ENCODE measurements at regions not wholly inside any gene's neighbourhood (a gene's known extent, or its start where the extent isn't known, plus 50 kb on each side); places are given as distances from the start of the nearest gene placed in this dataset.

DNA sequence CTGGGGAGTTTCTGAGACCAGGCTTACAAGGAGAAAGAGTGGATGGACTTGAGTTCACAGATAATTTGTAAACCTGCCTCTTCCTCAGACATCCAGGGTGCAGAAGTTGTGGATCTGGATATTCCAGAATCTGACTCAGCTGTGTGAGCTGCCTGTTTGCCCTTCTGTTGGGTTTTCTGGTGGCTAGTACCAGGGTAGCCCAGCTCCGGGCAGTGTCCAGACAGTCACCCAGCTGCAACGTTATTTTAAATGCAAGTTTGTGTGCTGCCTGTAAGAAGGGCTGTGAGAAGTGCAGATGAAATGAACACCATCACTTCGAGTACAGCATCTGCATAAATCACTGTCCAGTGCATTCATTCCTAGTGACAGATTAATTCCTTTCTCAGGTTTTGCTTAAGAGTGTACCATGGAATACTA is 1053.0 kb downstream of the TUSC7 start:
- Histone ChIP-seq H3K4me1 (ENCODE audit: control insufficient read depth in 5 of 5, insufficient read depth in 5 of 5, low read length in 5 of 5) (peaks cover 0 to 19% (median 7%) of the 10 kb centered on the region in 5 donors), H3K36me3 (ENCODE audit: control insufficient read depth in 5 of 5, insufficient read depth in 5 of 5, low read length in 5 of 5) (no peaks in the 10 kb centered on the region), H3K27me3 (ENCODE audit: control insufficient read depth in 5 of 5, insufficient read depth in 4 of 5, low read length in 5 of 5) (no peaks in the 10 kb centered on the region), H3K9ac (ENCODE audit: low read length in 5 of 5) (no peak overlapping the region), H3K4me3 (ENCODE audit: low read depth in 1 of 5, low read length in 5 of 5) (no peak overlapping the region), H3K27ac (ENCODE audit: low read depth, low read length) (no peak overlapping the region), H3K9me3 (ENCODE audit: control insufficient read depth in 5 of 5, low read length in 5 of 5) (no peaks in the 10 kb centered on the region)

DNA sequence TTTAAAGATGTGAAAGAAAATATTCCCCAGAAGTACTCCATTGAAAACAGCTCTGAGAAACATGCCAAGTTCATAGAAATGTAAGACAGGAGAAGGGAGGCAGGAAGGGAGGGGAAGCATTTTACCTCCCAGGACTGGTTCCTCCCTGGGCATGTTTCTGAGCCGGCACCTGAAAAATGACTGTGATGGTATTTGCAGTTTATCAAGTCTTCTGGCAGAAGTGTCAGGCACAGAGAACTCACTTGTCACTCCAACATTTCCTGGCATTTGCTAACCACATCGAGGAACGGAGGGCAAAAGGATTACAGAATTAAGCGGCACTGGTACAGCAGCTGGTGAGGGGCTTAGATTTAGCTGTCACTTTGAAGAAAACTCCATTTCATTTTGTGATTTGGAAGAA is 1054.0 kb downstream of the TUSC7 start:
- Histone ChIP-seq H3K9me3 (ENCODE audit: control insufficient read depth in 5 of 5, low read length in 5 of 5) (no peaks in the 10 kb centered on the region), H3K27me3 (ENCODE audit: control insufficient read depth in 5 of 5, insufficient read depth in 4 of 5, low read length in 5 of 5) (no peaks in the 10 kb centered on the region), H3K4me3 (ENCODE audit: low read depth in 1 of 5, low read length in 5 of 5) (no peak overlapping the region), H3K27ac (ENCODE audit: low read depth, low read length) (no peak overlapping the region), H3K36me3 (ENCODE audit: control insufficient read depth in 5 of 5, insufficient read depth in 5 of 5, low read length in 5 of 5) (no peaks in the 10 kb centered on the region), H3K9ac (ENCODE audit: low read length in 5 of 5) (no peak overlapping the region), H3K4me1 (ENCODE audit: control insufficient read depth in 5 of 5, insufficient read depth in 5 of 5, low read length in 5 of 5) (peaks cover 0 to 19% (median 7%) of the 10 kb centered on the region in 5 donors)

DNA sequence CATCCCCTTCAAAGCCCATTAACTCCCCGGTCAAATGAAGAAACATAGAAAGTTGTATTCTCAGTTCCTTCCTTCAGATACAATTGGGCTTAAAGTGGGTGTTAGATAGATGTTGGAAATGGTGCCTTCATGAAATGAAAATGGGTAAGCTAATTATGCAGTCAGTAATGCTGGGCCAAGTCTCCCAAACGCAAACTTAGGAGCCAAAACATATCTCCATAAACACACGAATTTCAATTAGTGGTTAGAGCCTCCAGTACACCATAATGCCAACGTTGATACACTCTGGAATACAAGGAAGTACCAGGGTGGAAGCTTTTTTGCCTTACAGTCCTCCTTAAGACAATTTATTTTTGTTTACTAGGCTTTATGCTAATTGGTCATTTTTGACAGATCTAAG is 1059.0 kb downstream of the TUSC7 start:
- Histone ChIP-seq H3K4me1 (ENCODE audit: control insufficient read depth in 5 of 5, insufficient read depth in 5 of 5, low read length in 5 of 5) (peaks cover 0 to 2% (median 0%) of the 10 kb centered on the region in 5 donors), H3K9me3 (ENCODE audit: control insufficient read depth in 5 of 5, low read length in 5 of 5) (no peaks in the 10 kb centered on the region), H3K36me3 (ENCODE audit: control insufficient read depth in 5 of 5, insufficient read depth in 5 of 5, low read length in 5 of 5) (no peaks in the 10 kb centered on the region), H3K4me3 (ENCODE audit: low read depth in 1 of 5, low read length in 5 of 5) (no peak overlapping the region), H3K27ac (ENCODE audit: low read depth, low read length) (no peak overlapping the region), H3K27me3 (ENCODE audit: control insufficient read depth in 5 of 5, insufficient read depth in 4 of 5, low read length in 5 of 5) (no peaks in the 10 kb centered on the region), H3K9ac (ENCODE audit: low read length in 5 of 5) (no peak overlapping the region)

DNA sequence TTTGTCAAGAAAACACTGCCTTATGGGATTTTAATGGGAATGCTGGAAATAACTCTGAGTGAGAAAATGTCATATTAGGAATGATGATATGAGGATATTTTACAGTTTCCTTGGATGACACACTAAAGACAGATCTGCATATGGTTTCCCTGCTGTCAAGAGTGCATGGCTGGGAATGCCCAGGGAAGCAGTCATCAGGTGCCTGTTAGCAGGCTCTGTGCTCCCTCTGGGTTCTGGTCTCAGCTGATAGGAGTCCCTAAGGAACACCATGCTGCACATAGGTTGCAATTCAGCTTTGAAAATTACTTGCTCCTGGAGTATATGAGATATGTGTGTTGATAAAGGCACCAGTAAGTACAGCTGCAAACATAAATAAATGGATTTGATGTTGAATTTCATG is 1064.6 kb downstream of the TUSC7 start:
- Histone ChIP-seq H3K9me3 (ENCODE audit: control insufficient read depth in 5 of 5, low read length in 5 of 5) (peaks cover 0 to 3% (median 0%) of the 10 kb centered on the region in 5 donors), H3K4me1 (ENCODE audit: control insufficient read depth in 5 of 5, insufficient read depth in 5 of 5, low read length in 5 of 5) (no peaks in the 10 kb centered on the region), H3K4me3 (ENCODE audit: low read depth in 1 of 5, low read length in 5 of 5) (no peak overlapping the region), H3K27ac (ENCODE audit: low read depth, low read length) (no peak overlapping the region), H3K27me3 (ENCODE audit: control insufficient read depth in 5 of 5, insufficient read depth in 4 of 5, low read length in 5 of 5) (no peaks in the 10 kb centered on the region), H3K9ac (ENCODE audit: low read length in 5 of 5) (no peak overlapping the region), H3K36me3 (ENCODE audit: control insufficient read depth in 5 of 5, insufficient read depth in 5 of 5, low read length in 5 of 5) (no peaks in the 10 kb centered on the region)

DNA sequence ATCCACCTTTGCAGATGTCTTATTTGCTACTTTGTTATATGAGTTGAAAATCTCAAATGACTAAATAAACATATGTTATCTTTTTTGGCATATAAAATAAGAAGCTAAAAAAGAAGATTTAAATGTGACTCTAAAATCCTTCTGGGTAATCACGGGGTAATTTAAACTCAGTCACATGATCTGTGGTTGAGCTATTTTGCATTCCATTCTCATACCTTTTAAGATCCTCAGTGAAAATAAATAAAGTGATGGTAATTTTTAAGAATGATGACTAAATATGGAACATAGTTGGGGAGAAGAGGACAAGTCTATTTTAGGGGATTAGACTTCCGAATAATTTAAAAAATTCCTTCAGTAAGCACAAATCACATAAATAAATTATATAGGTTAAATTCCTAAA is 1076.8 kb downstream of the TUSC7 start:
- Histone ChIP-seq H3K27ac (ENCODE audit: low read depth, low read length) (no peak overlapping the region), H3K4me3 (ENCODE audit: low read depth in 1 of 5, low read length in 5 of 5) (no peak overlapping the region), H3K4me1 (ENCODE audit: control insufficient read depth in 5 of 5, insufficient read depth in 5 of 5, low read length in 5 of 5) (no peaks in the 10 kb centered on the region), H3K9me3 (ENCODE audit: control insufficient read depth in 5 of 5, low read length in 5 of 5) (no peaks in the 10 kb centered on the region), H3K27me3 (ENCODE audit: control insufficient read depth in 5 of 5, insufficient read depth in 4 of 5, low read length in 5 of 5) (no peaks in the 10 kb centered on the region), H3K36me3 (ENCODE audit: control insufficient read depth in 5 of 5, insufficient read depth in 5 of 5, low read length in 5 of 5) (no peaks in the 10 kb centered on the region), H3K9ac (ENCODE audit: low read length in 5 of 5) (no peak overlapping the region)

DNA sequence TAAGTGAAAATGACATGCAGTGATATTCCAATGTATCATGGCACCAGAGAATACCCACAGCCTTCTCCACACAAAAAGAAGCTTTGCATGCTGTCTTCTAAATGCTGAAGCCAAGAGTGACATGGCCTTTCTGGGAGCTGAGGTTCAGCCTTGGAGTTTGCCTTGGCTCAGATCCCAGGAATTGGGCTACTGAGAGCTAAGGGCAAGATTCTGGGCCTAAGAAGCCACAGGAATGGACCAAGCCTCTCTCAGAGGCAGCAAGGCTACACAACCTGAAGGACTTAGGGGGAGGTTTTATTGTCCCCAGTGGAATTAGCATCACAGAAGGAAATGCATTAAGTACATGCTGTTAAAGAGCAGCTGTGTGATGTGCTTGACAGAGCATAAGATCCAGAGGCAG is 1078.5 kb downstream of the TUSC7 start:
- no peak overlapping the region for H3K27ac ChIP-seq (ENCODE audit: low read depth, low read length)
- H3K4me3 ChIP-seq (ENCODE audit: low read depth in 1 of 5, low read length in 5 of 5), result no peak overlapping the region
- H3K9me3 ChIP-seq (ENCODE audit: control insufficient read depth in 5 of 5, low read length in 5 of 5), result no peaks in the 10 kb centered on the region
- H3K9ac ChIP-seq (ENCODE audit: low read length in 5 of 5), result no peak overlapping the region
- H3K36me3 ChIP-seq (ENCODE audit: control insufficient read depth in 5 of 5, insufficient read depth in 5 of 5, low read length in 5 of 5), result no peaks in the 10 kb centered on the region
- H3K4me1 ChIP-seq (ENCODE audit: control insufficient read depth in 5 of 5, insufficient read depth in 5 of 5, low read length in 5 of 5), result no peaks in the 10 kb centered on the region
- no peaks in the 10 kb centered on the region for H3K27me3 ChIP-seq (ENCODE audit: control insufficient read depth in 5 of 5, insufficient read depth in 4 of 5, low read length in 5 of 5)

DNA sequence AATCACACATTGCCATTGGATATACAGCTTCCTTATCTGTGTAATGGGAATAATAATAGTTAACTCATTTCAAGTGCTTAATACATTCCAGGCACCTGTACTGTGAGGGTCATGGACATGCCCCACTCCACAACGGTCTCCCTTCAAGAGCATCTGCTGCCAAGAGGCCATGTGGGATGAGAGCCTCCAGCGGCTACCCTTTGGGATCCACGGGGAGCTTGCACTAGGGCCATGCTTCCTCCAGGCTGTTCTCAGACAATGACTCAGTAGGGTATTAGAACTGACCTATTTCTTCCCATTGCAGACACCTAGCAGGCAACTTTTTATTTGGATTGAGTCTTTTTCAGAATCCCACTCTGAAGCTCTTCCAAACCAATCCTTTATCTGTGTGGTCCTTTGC is 1078.9 kb downstream of the TUSC7 start:
- Histone ChIP-seq H3K36me3 (ENCODE audit: control insufficient read depth in 5 of 5, insufficient read depth in 5 of 5, low read length in 5 of 5) (no peaks in the 10 kb centered on the region), H3K27me3 (ENCODE audit: control insufficient read depth in 5 of 5, insufficient read depth in 4 of 5, low read length in 5 of 5) (no peaks in the 10 kb centered on the region), H3K4me1 (ENCODE audit: control insufficient read depth in 5 of 5, insufficient read depth in 5 of 5, low read length in 5 of 5) (no peaks in the 10 kb centered on the region), H3K27ac (ENCODE audit: low read depth, low read length) (no peak overlapping the region), H3K9me3 (ENCODE audit: control insufficient read depth in 5 of 5, low read length in 5 of 5) (no peaks in the 10 kb centered on the region), H3K9ac (ENCODE audit: low read length in 5 of 5) (no peak overlapping the region), H3K4me3 (ENCODE audit: low read depth in 1 of 5, low read length in 5 of 5) (no peak overlapping the region)

DNA sequence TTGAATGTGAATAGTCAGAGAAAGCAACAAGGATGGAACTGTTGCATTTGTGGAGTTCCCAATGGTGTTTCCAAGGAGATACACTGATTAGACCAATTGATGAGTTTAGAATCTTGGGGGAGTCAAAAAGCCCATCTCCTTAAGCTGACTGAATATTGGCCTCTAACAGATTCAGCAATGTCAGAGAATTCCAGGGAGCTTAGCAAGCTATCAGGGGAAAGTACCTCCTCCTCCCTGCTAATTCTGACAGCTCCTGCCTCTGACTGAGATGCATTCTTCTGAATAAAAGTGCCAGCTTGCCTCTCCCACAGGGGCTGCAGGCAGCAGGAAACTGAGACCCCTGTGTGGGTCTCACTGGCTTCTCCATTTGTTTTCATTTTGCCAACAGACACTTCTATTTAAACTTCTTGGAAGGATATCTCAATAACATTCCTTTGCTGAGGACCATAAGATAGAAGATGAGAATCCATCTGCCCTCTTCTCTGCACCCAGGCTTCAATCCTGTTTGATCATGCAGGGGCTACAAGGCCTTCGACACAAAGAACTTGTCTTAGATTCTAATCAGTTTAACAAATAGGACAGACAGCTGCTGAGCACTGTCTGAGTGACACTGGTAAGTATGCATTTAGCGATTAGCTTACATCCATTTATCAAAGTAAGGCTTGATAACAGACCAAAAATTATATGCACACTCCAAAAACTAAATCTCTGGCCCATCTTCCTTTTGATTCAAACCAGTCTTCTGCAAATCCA is 1080.8 kb downstream of the TUSC7 start:
- no peak overlapping the region for H3K4me3 ChIP-seq (ENCODE audit: low read depth in 1 of 5, low read length in 5 of 5)
- no peak overlapping the region for H3K9ac ChIP-seq (ENCODE audit: low read length in 5 of 5)
- no peaks in the 10 kb centered on the region for H3K9me3 ChIP-seq (ENCODE audit: control insufficient read depth in 5 of 5, low read length in 5 of 5)
- H3K27me3 ChIP-seq (ENCODE audit: control insufficient read depth in 5 of 5, insufficient read depth in 4 of 5, low read length in 5 of 5), result peaks cover 0 to 2% (median 0%) of the 10 kb centered on the region in 5 donors
- H3K36me3 ChIP-seq (ENCODE audit: control insufficient read depth in 5 of 5, insufficient read depth in 5 of 5, low read length in 5 of 5), result no peaks in the 10 kb centered on the region
- no peaks in the 10 kb centered on the region for H3K4me1 ChIP-seq (ENCODE audit: control insufficient read depth in 5 of 5, insufficient read depth in 5 of 5, low read length in 5 of 5)
- no peak overlapping the region for H3K27ac ChIP-seq (ENCODE audit: low read depth, low read length)

DNA sequence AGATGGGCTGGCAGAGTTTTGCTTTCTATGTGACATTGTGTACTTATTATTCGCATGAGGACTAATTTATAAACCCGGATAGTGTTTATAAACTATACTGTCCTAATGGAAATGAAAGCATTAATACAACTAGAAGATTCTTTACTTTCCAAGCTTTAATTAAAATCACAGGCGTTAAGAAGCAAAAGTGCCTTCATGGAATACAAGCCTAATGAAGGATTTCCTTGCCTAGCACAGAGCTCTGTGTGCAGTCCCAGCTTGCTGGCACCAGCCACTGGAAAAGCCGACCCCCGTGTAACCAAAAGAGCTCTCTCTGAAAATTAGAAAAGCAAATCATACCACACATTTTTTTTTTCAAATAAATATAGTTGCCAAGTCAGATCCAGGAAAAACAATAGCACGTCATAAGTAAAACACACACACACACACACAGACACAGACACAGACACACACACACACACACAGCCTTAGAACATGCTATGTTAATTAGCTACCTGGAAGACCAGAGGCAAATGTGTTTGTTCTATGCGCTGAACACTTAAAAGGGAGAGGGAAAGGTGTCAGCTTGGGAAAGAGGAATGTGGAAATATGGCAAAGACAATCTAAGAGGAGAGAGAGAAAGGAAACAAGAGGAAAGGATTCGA is 1084.2 kb downstream of the TUSC7 start:
- H3K27ac ChIP-seq (ENCODE audit: low read depth, low read length), result no peak overlapping the region

DNA sequence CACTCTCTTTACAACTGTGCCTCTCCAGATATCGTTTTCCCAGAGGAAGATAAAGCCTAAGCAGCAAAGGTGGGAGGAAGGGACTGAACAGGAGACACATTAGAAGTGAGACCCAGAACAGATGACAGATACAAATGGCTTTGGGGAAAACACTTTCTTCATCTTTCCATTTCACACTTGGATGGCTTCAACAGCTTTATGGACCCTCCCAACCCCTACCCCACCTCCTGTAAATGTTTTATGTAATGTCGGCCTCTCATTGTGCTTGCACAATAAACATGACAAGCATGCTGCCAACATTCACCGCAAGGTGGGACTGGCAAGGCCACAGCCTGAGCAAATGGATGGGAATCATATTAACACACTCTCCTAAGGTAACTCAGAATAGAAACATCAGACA is 1088.6 kb downstream of the TUSC7 start:
- Histone ChIP-seq H3K36me3 (ENCODE audit: control insufficient read depth in 5 of 5, insufficient read depth in 5 of 5, low read length in 5 of 5) (no peaks in the 10 kb centered on the region), H3K4me1 (ENCODE audit: control insufficient read depth in 5 of 5, insufficient read depth in 5 of 5, low read length in 5 of 5) (no peaks in the 10 kb centered on the region), H3K4me3 (ENCODE audit: low read depth in 1 of 5, low read length in 5 of 5) (no peak overlapping the region), H3K27ac (ENCODE audit: low read depth, low read length) (no peak overlapping the region), H3K9me3 (ENCODE audit: control insufficient read depth in 5 of 5, low read length in 5 of 5) (no peaks in the 10 kb centered on the region), H3K9ac (ENCODE audit: low read length in 5 of 5) (no peak overlapping the region), H3K27me3 (ENCODE audit: control insufficient read depth in 5 of 5, insufficient read depth in 4 of 5, low read length in 5 of 5) (peaks cover 0 to 2% (median 0%) of the 10 kb centered on the region in 5 donors)

More for the DNA sequence above, 1084.2 kb downstream of the TUSC7 start:
- Histone ChIP-seq H3K9me3 (ENCODE audit: control insufficient read depth in 5 of 5, low read length in 5 of 5) (no peaks in the 10 kb centered on the region), H3K4me1 (ENCODE audit: control insufficient read depth in 5 of 5, insufficient read depth in 5 of 5, low read length in 5 of 5) (no peaks in the 10 kb centered on the region), H3K9ac (ENCODE audit: low read length in 5 of 5) (no peak overlapping the region), H3K4me3 (ENCODE audit: low read depth in 1 of 5, low read length in 5 of 5) (no peak overlapping the region), H3K36me3 (ENCODE audit: control insufficient read depth in 5 of 5, insufficient read depth in 5 of 5, low read length in 5 of 5) (no peaks in the 10 kb centered on the region), H3K27me3 (ENCODE audit: control insufficient read depth in 5 of 5, insufficient read depth in 4 of 5, low read length in 5 of 5) (peaks cover 0 to 2% (median 0%) of the 10 kb centered on the region in 5 donors)

Data from subcutaneous abdominal adipose tissue (tissue), 5 donors.